ENCODE measurements at regions not wholly inside any gene's neighbourhood (a gene's known extent, or its start where the extent isn't known, plus 50 kb on each side); places are given as distances from the start of the nearest gene placed in this dataset.

- Histone ChIP-seq H3F3A (ENCODE audit: insufficient read depth, low read depth) (no peaks in the 10 kb centered on the region), H3K4me2 (no peak overlapping the region), H3K79me2 (ENCODE audit: low read depth) (no peaks in the 10 kb centered on the region), H3K9me2 (ENCODE audit: insufficient read depth) (no peaks in the 10 kb centered on the region), H3K27me3 (ENCODE audit: insufficient read depth, low read depth) (peaks cover 80% of the 10 kb centered on the region), H3K4me1 (replicated peaks; ENCODE audit: insufficient read depth) (no peaks in the 10 kb centered on the region), H3K36me3 (ENCODE audit: low read depth) (no peaks in the 10 kb centered on the region), H3K4me3 (no peak overlapping the region), H4K20me1 (ENCODE audit: insufficient read depth) (no peaks in the 10 kb centered on the region), H3K9me3 (ENCODE audit: insufficient read depth, low read depth) (no peaks in the 10 kb centered on the region), H3K27ac (no peak overlapping the region), H2AFZ (no peak overlapping the region)
- no TSS peak for BruUV-seq (replicated peaks)
- ChIA-PET CTCF (no interaction called here), POLR2A (ENCODE audit: unreplicated experiment) (no interaction called here)
- no peak for DNase-seq
- intact Hi-C loops (cut with micrococcal nuclease; ENCODE audit: unreplicated experiment), result no loop called here
- TF ChIP-seq EZH2 (IDR thresholded peaks at IDR 0.05; ENCODE audit: low read depth) (no peak), CTCF (conservative IDR thresholded peaks at IDR 0.05) (no peak)
Observed at GRCh38 chr10:43790147-43790546, 141.5 kb upstream of the ZNF32 start.

GRCh38 chr10:43785252-43785651 lies 136.6 kb upstream of the ZNF32 start:
- Histone ChIP-seq H3K4me2 (no peak overlapping the region), H3K4me3 (no peak overlapping the region), H3K9me2 (ENCODE audit: insufficient read depth) (no peaks in the 10 kb centered on the region), H3K36me3 (ENCODE audit: low read depth) (no peaks in the 10 kb centered on the region), H3K27ac (no peak overlapping the region), H2AFZ (no peak overlapping the region), H3F3A (ENCODE audit: insufficient read depth, low read depth) (no peaks in the 10 kb centered on the region), H3K4me1 (replicated peaks; ENCODE audit: insufficient read depth) (no peaks in the 10 kb centered on the region), H3K27me3 (ENCODE audit: insufficient read depth, low read depth) (peaks cover 37% of the 10 kb centered on the region), H3K9me3 (ENCODE audit: insufficient read depth, low read depth) (no peaks in the 10 kb centered on the region), H4K20me1 (ENCODE audit: insufficient read depth) (no peaks in the 10 kb centered on the region), H3K79me2 (ENCODE audit: low read depth) (no peaks in the 10 kb centered on the region)
- BruUV-seq (replicated peaks), result no TSS peak
- DNase-seq, result no peak
- ChIA-PET CTCF (no interaction called here), POLR2A (ENCODE audit: unreplicated experiment) (no interaction called here)
- TF ChIP-seq EZH2 (IDR thresholded peaks at IDR 0.05; ENCODE audit: low read depth), result no peak
- intact Hi-C loops (cut with micrococcal nuclease; ENCODE audit: unreplicated experiment), result no loop called here

- TF ChIP-seq CTCF (conservative IDR thresholded peaks at IDR 0.05) (no peak), EZH2 (IDR thresholded peaks at IDR 0.05; ENCODE audit: low read depth) (no peak)
- H3K4me3 ChIP-seq, result no peak overlapping the region
- H3K27me3 ChIP-seq (ENCODE audit: insufficient read depth, low read depth), result peaks cover 30% of the 10 kb centered on the region
- CTCF ChIA-PET, result no interaction called here
- no peaks in the 10 kb centered on the region for H3K36me3 ChIP-seq (ENCODE audit: low read depth)
- H2AFZ ChIP-seq, result no peak overlapping the region
- POLR2A ChIA-PET (ENCODE audit: unreplicated experiment), result no interaction called here
- intact Hi-C loops (cut with micrococcal nuclease; ENCODE audit: unreplicated experiment), result no loop called here
- H3K27ac ChIP-seq, result no peak overlapping the region
- H3K4me1 ChIP-seq (replicated peaks; ENCODE audit: insufficient read depth), result no peaks in the 10 kb centered on the region
- no peaks in the 10 kb centered on the region for H3K79me2 ChIP-seq (ENCODE audit: low read depth)
- DNase-seq, result no peak
- no TSS peak for BruUV-seq (replicated peaks)
- no peaks in the 10 kb centered on the region for H3F3A ChIP-seq (ENCODE audit: insufficient read depth, low read depth)
- H3K9me2 ChIP-seq (ENCODE audit: insufficient read depth), result no peaks in the 10 kb centered on the region
- H4K20me1 ChIP-seq (ENCODE audit: insufficient read depth), result no peaks in the 10 kb centered on the region
- no peaks in the 10 kb centered on the region for H3K9me3 ChIP-seq (ENCODE audit: insufficient read depth, low read depth)
- H3K4me2 ChIP-seq, result no peak overlapping the region
Observed at GRCh38 chr10:43782814-43783213, 134.1 kb upstream of the ZNF32 start.

Data from PC-9 (cell line).